MM.1S (cell line): ENCODE measurements at regions not wholly inside any gene's neighbourhood (a gene's known extent, or its start where the extent isn't known, plus 50 kb on each side); places are given as distances from the start of the nearest gene placed in this dataset.

Experiments
- DNase-seq: peaks from one replicate; pipeline ENCODE4 v3.0.0-alpha.2; 2015
- H2AFZ ChIP-seq: fragments of 300-600 bp; sonication (generic); 2 replicates; pipeline ENCODE4 v1.6.0; 2016; ENCODE audit warnings: antibody characterized with exemption, low read length
- H3F3A ChIP-seq: fragments of 300-600 bp; sonication (generic); 2 replicates; pipeline ENCODE4 v1.6.1; 2016; ENCODE audit warnings: mild to moderate bottlenecking, antibody characterized with exemption, low read length, moderate library complexity, mixed read lengths; ENCODE audit not compliant: insufficient read depth
- H3K27ac ChIP-seq: fragments of 300-600 bp; sonication (generic); 2 replicates; pipeline ENCODE4 v1.5.1; 2016; ENCODE audit warnings: mild to moderate bottlenecking, low read length
- H3K27me3 ChIP-seq: fragments of 300-600 bp; sonication (generic); replicated peaks from 2 replicates; pipeline ENCODE4 v1.6.0; 2016; ENCODE audit warnings: low read length; ENCODE audit not compliant: insufficient read depth
- H3K36me3 ChIP-seq: fragments of 300-600 bp; sonication (generic); replicated peaks from 2 replicates; pipeline ENCODE4 v1.6.1; 2016; ENCODE audit warnings: mild to moderate bottlenecking, low read length, mixed read lengths; ENCODE audit not compliant: insufficient read depth
- H3K4me1 ChIP-seq: fragments of 300-600 bp; sonication (generic); 2 replicates; pipeline ENCODE4 v1.6.1; 2016; ENCODE audit warnings: low read length, mixed read lengths
- H3K4me2 ChIP-seq: fragments of 300-600 bp; sonication (generic); 2 replicates; pipeline ENCODE4 v1.6.0; 2016; ENCODE audit warnings: low read depth, low read length
- H3K4me3 ChIP-seq: fragments of 300-600 bp; sonication (generic); 2 replicates; pipeline ENCODE4 v1.5.1; 2016; ENCODE audit warnings: low read length, mixed read lengths
- H3K79me2 ChIP-seq: fragments of 300-600 bp; sonication (generic); 2 replicates; pipeline ENCODE4 v1.6.1; 2016; ENCODE audit warnings: mixed run types, low read length, mixed read lengths
- H3K9ac ChIP-seq: fragments of 300-600 bp; sonication (generic); 2 replicates; pipeline ENCODE4 v1.6.1; 2016; ENCODE audit warnings: low read length, mixed read lengths
- H3K9me2 ChIP-seq: fragments of 300-600 bp; sonication (generic); replicated peaks from 2 replicates; pipeline ENCODE4 v1.6.1; 2016; ENCODE audit warnings: mild to moderate bottlenecking, low read length, mixed read lengths; ENCODE audit not compliant: insufficient read depth
- H3K9me3 ChIP-seq: fragments of 300-600 bp; sonication (generic); replicated peaks from 2 replicates; pipeline ENCODE4 v1.6.1; 2016; ENCODE audit warnings: mild to moderate bottlenecking, low read length, mixed read lengths; ENCODE audit not compliant: insufficient read depth
- H4K20me1 ChIP-seq: fragments of 300-600 bp; sonication (generic); 2 replicates; pipeline ENCODE4 v1.6.1; 2016; ENCODE audit warnings: mild to moderate bottlenecking, low read length, moderate library complexity, mixed read lengths; ENCODE audit not compliant: insufficient read depth
- CTCF ChIP-seq: fragments of 300-600 bp; sonication (generic); IDR thresholded peaks from 2 replicates; pipeline ENCODE4 v1.5.1; 2016; ENCODE audit warnings: antibody characterized with exemption, low read length, mixed read lengths
- EZH2 ChIP-seq: fragments of 300-600 bp; sonication (generic); optimal IDR thresholded peaks from 2 replicates; pipeline ENCODE3; 2017; ENCODE audit warnings: low read depth, mild to moderate bottlenecking, antibody characterized with exemption, low read length, mixed read lengths
- EZH2phosphoT487 ChIP-seq: fragments of 300-600 bp; sonication (generic); IDR thresholded peaks from 2 replicates; pipeline ENCODE4 v1.6.1; 2018; ENCODE audit warnings: antibody characterized with exemption, low read length

GRCh38 chr1:65042467-65042866, 76.1 kb upstream of the JAK1 start:
- Histone ChIP-seq H3K36me3 (no peaks in the 10 kb centered on the region), H3K27me3 (no peaks in the 10 kb centered on the region), H3K4me1 (peaks cover 40% of the 10 kb centered on the region), H4K20me1 (no peaks in the 10 kb centered on the region), H3F3A (peaks cover 18% of the 10 kb centered on the region), H3K4me2 (no peak overlapping the region), H3K27ac (no peak overlapping the region), H3K9ac (no peak overlapping the region), H3K9me3 (no peaks in the 10 kb centered on the region), H3K79me2 (no peaks in the 10 kb centered on the region), H3K4me3 (no peak overlapping the region), H2AFZ (no peak overlapping the region), H3K9me2 (no peaks in the 10 kb centered on the region)
- TF ChIP-seq EZH2phosphoT487 (no peak), CTCF (no peak), EZH2 (no peak)
- no peak for DNase-seq

- Histone ChIP-seq H3K9me3 (no peaks in the 10 kb centered on the region), H3K27me3 (no peaks in the 10 kb centered on the region), H3K4me2 (peak overlapping the region; percentile 40), H3K79me2 (no peaks in the 10 kb centered on the region), H3F3A (peaks cover 18% of the 10 kb centered on the region), H2AFZ (peak overlapping the region; percentile 2), H3K36me3 (no peaks in the 10 kb centered on the region), H3K4me3 (no peak overlapping the region; the same call in 1 of the 2 replicates), H3K9me2 (no peaks in the 10 kb centered on the region), H3K9ac (peak overlapping the region; percentile 22), H3K4me1 (peaks cover 42% of the 10 kb centered on the region), H4K20me1 (no peaks in the 10 kb centered on the region), H3K27ac (peak overlapping the region; percentile 69)
- TF ChIP-seq EZH2, result no peak
- no peak for TF ChIP-seq CTCF
- TF ChIP-seq EZH2phosphoT487, result no peak
- DNase-seq, result peak; percentile 91
Observed at GRCh38 chr1:65044411-65044810, 78.1 kb upstream of the JAK1 start.

- peak overlapping the region; percentile 11 for H3K9ac ChIP-seq
- TF ChIP-seq EZH2 (no peak), EZH2phosphoT487 (no peak), CTCF (no peak)
- H3K79me2 ChIP-seq, result no peaks in the 10 kb centered on the region
- no peaks in the 10 kb centered on the region for H3K9me2 ChIP-seq
- H3K4me2 ChIP-seq, result peak overlapping the region; percentile 40
- H3K27ac ChIP-seq, result peak overlapping the region; percentile 69
- no peak for DNase-seq
- no peaks in the 10 kb centered on the region for H3K27me3 ChIP-seq
- peaks cover 24% of the 10 kb centered on the region for H3F3A ChIP-seq
- H3K4me3 ChIP-seq, result no peak overlapping the region
- no peaks in the 10 kb centered on the region for H3K36me3 ChIP-seq
- no peaks in the 10 kb centered on the region for H3K9me3 ChIP-seq
- no peaks in the 10 kb centered on the region for H4K20me1 ChIP-seq
- H3K4me1 ChIP-seq, result peaks cover 50% of the 10 kb centered on the region
- peak overlapping the region; percentile 2 for H2AFZ ChIP-seq
Observed at GRCh38 chr1:65045022-65045817, 78.9 kb upstream of the JAK1 start.
